GM18909 (cell line): ENCODE measurements at regions not wholly inside any gene's neighbourhood (a gene's known extent, or its start where the extent isn't known, plus 50 kb on each side); places are given as distances from the start of the nearest gene placed in this dataset.
"Not testable (repeated sequence)": the region's sequence is repeated elsewhere in the genome, so short reads cannot be mapped to it uniquely, and the experiment has no call there.

Experiments
- ATAC-seq: cut with Tn5 transposase; IDR thresholded peaks from one replicate; pipeline ENCODE4 v1.9.1; 2021; ENCODE audit warnings: mild to moderate bottlenecking; ENCODE audit not compliant: unreplicated experiment, poor library complexity

- ATAC-seq: no peak
Measured at GRCh38 chr3:66830301-66830700, 167.8 kb upstream of the KBTBD8 start.

DNA sequence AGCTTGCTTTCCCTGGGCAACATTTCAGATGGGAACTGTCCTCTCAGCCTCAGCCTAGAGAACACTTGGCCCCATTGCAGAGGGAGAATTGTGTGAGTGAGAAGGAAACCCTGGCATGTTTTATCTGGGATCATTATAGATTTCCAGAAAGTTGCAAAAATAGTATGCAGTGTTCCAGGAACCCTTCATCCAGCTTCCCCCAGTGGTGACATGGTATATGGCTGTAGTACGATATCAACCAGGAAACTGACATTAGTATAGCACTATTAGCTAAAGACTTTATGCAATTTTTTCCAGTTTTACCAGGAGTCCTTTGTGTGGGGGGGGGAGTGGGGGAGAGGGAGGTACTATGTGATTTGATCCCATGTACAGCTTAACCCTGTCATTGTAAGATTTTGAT, 166.2 kb upstream of the KBTBD8 start:
- ATAC-seq: no peak

DNA sequence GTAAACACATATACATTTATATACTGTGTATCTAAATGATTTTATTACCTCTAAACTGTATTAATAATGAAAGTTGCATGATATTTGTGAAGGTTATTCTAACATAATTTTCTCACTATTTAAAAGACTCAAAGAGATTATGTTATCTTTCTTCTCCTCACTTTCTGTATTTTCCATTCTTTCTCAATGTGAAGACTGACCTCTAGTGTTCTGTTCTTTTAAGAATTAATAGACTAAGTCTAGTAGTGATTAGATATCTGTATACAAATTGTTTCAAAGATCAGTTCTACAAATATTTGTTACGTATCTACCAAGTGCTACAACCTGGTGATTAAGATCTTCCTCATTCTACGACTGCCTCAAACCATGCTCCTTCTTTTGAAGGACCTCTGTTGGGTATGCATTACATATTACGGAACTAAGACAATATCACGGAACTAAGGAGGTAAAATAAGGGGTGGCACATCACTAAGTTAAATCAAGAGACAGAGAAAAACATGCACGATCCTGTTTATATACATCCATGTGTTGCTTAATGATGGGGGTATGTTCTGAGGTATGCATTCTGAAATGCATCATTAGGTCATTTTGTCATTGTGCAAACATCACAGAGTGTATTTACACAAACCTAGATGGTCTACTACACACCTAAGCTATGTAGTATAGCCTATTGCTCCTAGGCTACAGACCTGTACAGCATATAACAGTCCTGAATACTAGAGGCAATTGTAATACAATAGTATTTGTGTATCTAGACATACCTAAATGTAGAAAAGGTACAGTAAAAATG, 161.5 kb upstream of the KBTBD8 start:
- no peak for ATAC-seq

GRCh38 chr3:66838704-66839103, 159.4 kb upstream of the KBTBD8 start:
- no peak for ATAC-seq

- no peak for ATAC-seq
Measured at GRCh38 chr3:66839508-66839907, 158.6 kb upstream of the KBTBD8 start.

DNA sequence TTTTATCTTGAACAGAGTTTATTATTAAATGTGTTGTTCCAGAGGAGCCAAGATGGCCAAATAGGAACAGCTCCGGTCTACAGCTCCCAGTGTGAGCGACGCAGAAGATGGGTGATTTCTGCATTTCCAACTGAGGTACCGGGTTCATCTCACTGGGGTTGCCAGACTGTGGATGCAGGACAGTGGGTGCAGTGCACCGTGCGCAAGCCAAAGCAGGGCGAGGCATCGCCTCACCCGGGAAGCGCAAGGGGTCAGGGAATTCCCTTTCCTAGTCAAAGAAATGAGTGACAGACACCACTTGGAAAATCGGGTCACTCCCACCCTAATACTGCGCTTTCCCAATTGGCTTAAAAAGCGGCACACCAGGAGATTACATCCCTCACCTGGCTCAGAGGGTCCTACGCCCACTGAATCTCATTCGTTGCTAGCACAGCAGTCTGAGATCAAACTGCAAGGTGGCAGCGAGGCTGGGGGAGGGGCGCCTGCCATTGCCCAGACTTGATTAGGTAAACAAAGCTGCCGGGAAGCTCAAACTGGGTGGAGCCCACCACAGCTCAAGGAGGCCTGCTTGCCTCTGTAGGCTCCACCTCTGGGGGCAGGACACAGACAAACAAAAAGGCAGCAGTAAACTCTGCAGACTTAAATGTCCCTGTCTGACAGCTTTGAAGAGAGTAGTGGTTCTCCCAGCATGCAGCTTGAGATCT, 155.2 kb upstream of the KBTBD8 start:
- ATAC-seq: not testable (repeated sequence)

GRCh38 chr3:66851894-66852613, 146.1 kb upstream of the KBTBD8 start:
- ATAC-seq: no peak

GRCh38 chr3:66854601-66855151, 143.4 kb upstream of the KBTBD8 start:
- ATAC-seq: no peak

- ATAC-seq: peak; percentile 90
Measured at GRCh38 chr3:66856533-66856932, 141.6 kb upstream of the KBTBD8 start.

- no peak for ATAC-seq
Measured at GRCh38 chr3:66858656-66859381, 139.3 kb upstream of the KBTBD8 start.

DNA sequence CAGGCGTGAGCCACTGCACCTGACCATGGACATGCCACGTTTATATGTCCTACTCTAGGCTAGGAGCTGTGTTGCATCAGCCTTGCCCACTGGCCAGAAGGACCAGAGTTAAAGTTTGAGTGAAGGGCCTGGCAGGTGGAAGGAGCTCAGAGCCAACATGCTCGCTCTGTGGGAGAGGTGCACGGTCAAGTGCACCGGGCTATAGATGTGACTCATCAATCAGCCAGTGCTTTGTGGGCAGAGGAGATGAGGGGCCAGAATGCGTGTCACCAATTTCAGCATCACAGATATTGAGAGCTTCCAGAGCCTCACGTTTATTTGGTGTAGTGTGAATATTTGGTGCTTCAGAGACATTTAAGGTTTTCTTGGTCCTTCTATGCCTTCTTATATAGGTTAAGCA, 137.3 kb upstream of the KBTBD8 start:
- no peak for ATAC-seq

DNA sequence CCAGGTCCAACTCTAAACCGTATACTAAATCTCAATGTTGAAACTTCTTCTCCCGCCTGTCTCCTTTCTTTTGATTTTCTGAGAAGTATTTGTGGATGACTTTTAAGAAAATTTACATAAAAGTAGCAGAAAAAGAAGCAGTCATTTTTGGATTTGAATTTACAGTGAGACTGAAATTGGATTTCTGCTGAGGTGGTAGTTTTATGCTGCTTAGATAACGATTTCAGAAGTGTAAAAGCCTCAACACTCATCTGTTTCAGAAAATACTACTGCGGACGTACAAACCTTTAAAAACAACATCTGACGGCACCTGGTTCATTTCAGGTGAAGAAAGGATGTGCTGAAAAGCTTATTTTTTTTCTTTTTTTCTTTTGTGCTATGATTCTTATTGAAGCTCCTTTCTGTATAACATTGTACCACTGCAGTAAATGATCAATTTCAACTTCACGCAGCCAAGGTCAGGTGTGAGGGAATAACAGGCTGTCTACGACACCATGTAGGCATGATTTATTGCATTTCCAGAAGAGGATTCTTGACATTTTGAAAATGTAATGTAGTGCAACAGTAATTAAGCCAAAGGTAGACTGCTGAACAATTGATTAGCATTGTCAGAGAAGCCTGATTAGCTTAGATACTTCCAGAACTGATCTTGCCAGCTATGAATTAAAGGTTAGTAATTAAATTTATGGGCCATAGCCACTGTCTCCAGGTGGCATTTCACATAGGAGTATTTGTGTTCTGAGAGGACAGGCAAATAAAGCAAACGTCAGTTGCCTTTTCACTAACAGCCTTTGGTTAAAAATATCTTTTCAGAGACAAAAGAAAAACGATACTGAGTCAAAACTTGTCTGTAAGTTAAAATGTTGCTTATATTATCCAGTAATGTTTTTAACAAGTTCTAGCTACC, 134.6 kb upstream of the KBTBD8 start:
- no peak for ATAC-seq

- ATAC-seq: no peak
Measured at GRCh38 chr3:66884659-66885058, 113.4 kb upstream of the KBTBD8 start.

DNA sequence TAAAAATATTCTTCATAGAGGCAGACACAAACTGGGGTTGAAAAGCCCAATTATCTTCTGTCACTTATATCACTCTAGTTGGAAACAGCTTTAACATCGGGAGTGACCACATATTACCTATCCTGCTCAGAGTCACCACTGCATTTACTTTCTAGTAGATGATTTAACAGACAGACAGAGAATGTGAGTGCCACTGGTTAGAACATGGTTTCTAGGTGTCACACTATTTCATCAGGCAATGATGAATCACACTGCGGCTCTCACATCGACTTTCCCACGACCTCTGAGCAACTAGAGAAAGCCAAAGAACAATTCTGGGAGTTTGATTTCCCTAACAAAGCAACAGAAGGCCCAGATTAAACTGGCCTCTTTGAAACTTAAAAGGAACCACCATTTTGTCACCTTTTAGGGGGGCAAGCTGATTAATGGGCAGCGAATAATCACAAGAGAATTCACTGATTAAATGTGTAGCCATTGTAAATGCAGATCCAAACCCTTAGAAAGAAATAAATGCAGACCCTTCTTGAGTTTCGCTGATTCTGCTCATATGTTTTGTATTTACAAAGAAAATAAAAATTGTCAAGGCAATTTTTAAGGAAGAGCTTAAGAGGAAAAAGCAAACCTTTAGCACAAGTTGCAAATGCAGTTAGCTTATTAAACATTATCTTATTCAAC, 112.6 kb upstream of the KBTBD8 start:
- no peak for ATAC-seq

- no peak for ATAC-seq
Measured at GRCh38 chr3:66889750-66890494, 108.2 kb upstream of the KBTBD8 start.

GRCh38 chr3:66898155-66898554, 100.0 kb upstream of the KBTBD8 start:
- ATAC-seq: no peak

- ATAC-seq: no peak
Measured at GRCh38 chr3:66904336-66904735, 93.8 kb upstream of the KBTBD8 start.
